ENCODE measurements at regions not wholly inside any gene's neighbourhood (a gene's known extent, or its start where the extent isn't known, plus 50 kb on each side); places are given as distances from the start of the nearest gene placed in this dataset.
A peak's percentile ranks its signal among the peaks of the same experiment; 100 is the strongest.

- Histone ChIP-seq H3K27me3 (no peaks in the 10 kb centered on the region), H2AFZ (no peak overlapping the region), H3K4me1 (ENCODE audit: insufficient read depth) (peaks cover 21% of the 10 kb centered on the region), H4K20me1 (ENCODE audit: insufficient read depth, poor library complexity, severe bottlenecking) (no peaks in the 10 kb centered on the region), H3K4me2 (no peak overlapping the region), H3K4me3 (no peak overlapping the region), H3K36me3 (replicated peaks; ENCODE audit: insufficient read depth, low read depth) (no peaks in the 10 kb centered on the region), H3K27ac (no peak overlapping the region), H3K79me2 (no peaks in the 10 kb centered on the region), H3K9me2 (replicated peaks; ENCODE audit: insufficient read depth) (no peaks in the 10 kb centered on the region), H3K9me3 (ENCODE audit: low read depth) (no peaks in the 10 kb centered on the region)
- no peak for DNase-seq (ENCODE audit: low spot score)
- 82% methylated on average over 6 of the region's 6 CpGs for WGBS (ENCODE audit: low lambda C conversion rate, missing lambda C conversion rate)
- no peak for TF ChIP-seq EZH2 (IDR thresholded peaks at IDR 0.05; ENCODE audit: borderline replicate concordance)
Measured at GRCh38 chr2:150572194-150572766, 84.8 kb upstream of the RND3 start.

DNA sequence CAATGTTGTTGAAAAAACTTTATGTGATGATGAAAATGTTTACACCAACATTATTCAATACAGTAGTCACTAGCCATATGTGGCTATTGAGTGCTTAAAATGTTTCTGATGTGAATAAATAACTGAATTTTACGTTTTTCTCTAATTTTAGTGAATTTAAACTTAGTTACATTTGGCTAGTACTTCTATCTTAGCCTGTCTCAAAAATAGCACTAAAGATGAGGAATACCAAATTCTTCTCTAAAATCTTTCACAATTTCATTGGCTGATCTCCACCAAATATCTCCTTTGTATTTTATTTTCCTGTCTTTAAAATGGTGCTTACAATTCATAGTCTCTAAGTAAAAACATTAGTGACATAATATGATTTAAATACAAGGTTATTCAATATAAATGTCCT is 83.7 kb upstream of the RND3 start:
- Histone ChIP-seq H2AFZ (no peak overlapping the region), H3K27me3 (no peaks in the 10 kb centered on the region)

GRCh38 chr2:150570712-150571111 is 83.2 kb upstream of the RND3 start:
- Histone ChIP-seq H3K4me3 (no peak overlapping the region), H3K9me3 (ENCODE audit: low read depth) (no peaks in the 10 kb centered on the region), H3K4me2 (no peak overlapping the region), H3K36me3 (replicated peaks; ENCODE audit: insufficient read depth, low read depth) (no peaks in the 10 kb centered on the region), H3K9me2 (replicated peaks; ENCODE audit: insufficient read depth) (no peaks in the 10 kb centered on the region), H2AFZ (no peak overlapping the region), H3K79me2 (no peaks in the 10 kb centered on the region), H4K20me1 (ENCODE audit: insufficient read depth, poor library complexity, severe bottlenecking) (no peaks in the 10 kb centered on the region), H3K4me1 (ENCODE audit: insufficient read depth) (peaks cover 21% of the 10 kb centered on the region), H3K27ac (no peak overlapping the region), H3K27me3 (no peaks in the 10 kb centered on the region)
- no peak for TF ChIP-seq EZH2 (IDR thresholded peaks at IDR 0.05; ENCODE audit: borderline replicate concordance)
- no peak for TF ChIP-seq CTCF (IDR thresholded peaks at IDR 0.05; ENCODE audit: poor library complexity)
- TF ChIP-seq EZH2phosphoT487 (IDR thresholded peaks at IDR 0.05; ENCODE audit: low read depth, severe bottlenecking, unreplicated experiment), result no peak
- WGBS (ENCODE audit: low lambda C conversion rate, missing lambda C conversion rate), result 73% methylated on average over 1 of the region's 1 CpG
- DNase-seq (ENCODE audit: low spot score), result no peak

More for the DNA sequence above, 83.7 kb upstream of the RND3 start:
- Histone ChIP-seq H3K79me2 (no peaks in the 10 kb centered on the region), H3K9me2 (replicated peaks; ENCODE audit: insufficient read depth) (no peaks in the 10 kb centered on the region), H3K4me3 (no peak overlapping the region), H3K4me2 (no peak overlapping the region), H3K36me3 (replicated peaks; ENCODE audit: insufficient read depth, low read depth) (no peaks in the 10 kb centered on the region), H3K4me1 (ENCODE audit: insufficient read depth) (peaks cover 21% of the 10 kb centered on the region), H4K20me1 (ENCODE audit: insufficient read depth, poor library complexity, severe bottlenecking) (no peaks in the 10 kb centered on the region), H3K27ac (no peak overlapping the region), H3K9me3 (ENCODE audit: low read depth) (no peaks in the 10 kb centered on the region)
- WGBS (ENCODE audit: low lambda C conversion rate, missing lambda C conversion rate), result 96% methylated on average over 1 of the region's 1 CpG
- no peak for TF ChIP-seq EZH2phosphoT487 (IDR thresholded peaks at IDR 0.05; ENCODE audit: low read depth, severe bottlenecking, unreplicated experiment)
- TF ChIP-seq CTCF (IDR thresholded peaks at IDR 0.05; ENCODE audit: poor library complexity), result no peak
- TF ChIP-seq EZH2 (IDR thresholded peaks at IDR 0.05; ENCODE audit: borderline replicate concordance), result no peak
- no peak for DNase-seq (ENCODE audit: low spot score)

GRCh38 chr2:150569761-150570160 is 82.3 kb upstream of the RND3 start:
- H3K4me2 ChIP-seq, result no peak overlapping the region
- peak overlapping the region; percentile 8 for H3K27ac ChIP-seq
- TF ChIP-seq CTCF (IDR thresholded peaks at IDR 0.05; ENCODE audit: poor library complexity) (no peak), EZH2phosphoT487 (IDR thresholded peaks at IDR 0.05; ENCODE audit: low read depth, severe bottlenecking, unreplicated experiment) (no peak), EZH2 (IDR thresholded peaks at IDR 0.05; ENCODE audit: borderline replicate concordance) (no peak)
- H3K4me3 ChIP-seq, result no peak overlapping the region
- DNase-seq (ENCODE audit: low spot score), result no peak
- no peaks in the 10 kb centered on the region for H3K9me3 ChIP-seq (ENCODE audit: low read depth)
- H3K4me1 ChIP-seq (ENCODE audit: insufficient read depth), result peaks cover 21% of the 10 kb centered on the region
- no peaks in the 10 kb centered on the region for H3K79me2 ChIP-seq
- H3K36me3 ChIP-seq (replicated peaks; ENCODE audit: insufficient read depth, low read depth), result no peaks in the 10 kb centered on the region
- WGBS (ENCODE audit: low lambda C conversion rate, missing lambda C conversion rate), result 82% methylated on average over 4 of the region's 4 CpGs
- H3K9me2 ChIP-seq (replicated peaks; ENCODE audit: insufficient read depth), result no peaks in the 10 kb centered on the region
- no peak overlapping the region for H2AFZ ChIP-seq
- no peaks in the 10 kb centered on the region for H3K27me3 ChIP-seq
- no peaks in the 10 kb centered on the region for H4K20me1 ChIP-seq (ENCODE audit: insufficient read depth, poor library complexity, severe bottlenecking)
